Inferior parietal cortex (tissue), 1 donor: ENCODE measurements at regions not wholly inside any gene's neighbourhood (a gene's known extent, or its start where the extent isn't known, plus 50 kb on each side); places are given as distances from the start of the nearest gene placed in this dataset.

Experiments
- DNase-seq: peaks from one replicate; pipeline ENCODE4 v3.0.0-alpha.2; 2016; ENCODE audit errors: extremely low spot score

- DNase-seq: no peak
Observed at GRCh38 chr3:31373681-31374080, 159.0 kb upstream of the STT3B start.

GRCh38 chr3:31377045-31377642, 155.6 kb upstream of the STT3B start:
- DNase-seq: no peak

- no peak for DNase-seq
Observed at GRCh38 chr3:31378231-31378630, 154.5 kb upstream of the STT3B start.

- DNase-seq: no peak
Observed at GRCh38 chr3:31379598-31379997, 153.1 kb upstream of the STT3B start.

- DNase-seq: no peak
Observed at GRCh38 chr3:31382856-31383255, 149.9 kb upstream of the STT3B start.

- DNase-seq: no peak
Observed at GRCh38 chr3:31384117-31384516, 148.6 kb upstream of the STT3B start.

GRCh38 chr3:31389939-31390338, 142.8 kb upstream of the STT3B start:
- DNase-seq: no peak

- no peak for DNase-seq
Observed at GRCh38 chr3:31390466-31390865, 142.3 kb upstream of the STT3B start.

- no peak for DNase-seq
Observed at GRCh38 chr3:31391150-31391549, 141.6 kb upstream of the STT3B start.

- no peak for DNase-seq
Observed at GRCh38 chr3:31392568-31392967, 140.2 kb upstream of the STT3B start.

- DNase-seq: no peak
Observed at GRCh38 chr3:31399271-31399670, 133.5 kb upstream of the STT3B start.

GRCh38 chr3:31402117-31402516, 130.6 kb upstream of the STT3B start:
- no peak for DNase-seq

GRCh38 chr3:31403197-31403596, 129.5 kb upstream of the STT3B start:
- DNase-seq: no peak

- no peak for DNase-seq
Observed at GRCh38 chr3:31404871-31405270, 127.9 kb upstream of the STT3B start.

GRCh38 chr3:31405515-31405914, 127.2 kb upstream of the STT3B start:
- DNase-seq: no peak

GRCh38 chr3:31406896-31407295, 125.8 kb upstream of the STT3B start:
- DNase-seq: no peak

- DNase-seq: no peak
Observed at GRCh38 chr3:31407665-31408064, 125.1 kb upstream of the STT3B start.

GRCh38 chr3:31408720-31409119, 124.0 kb upstream of the STT3B start:
- no peak for DNase-seq

GRCh38 chr3:31409389-31409788, 123.3 kb upstream of the STT3B start:
- DNase-seq: no peak

- DNase-seq: no peak
Observed at GRCh38 chr3:31409866-31410265, 122.9 kb upstream of the STT3B start.

GRCh38 chr3:31410411-31410810, 122.3 kb upstream of the STT3B start:
- no peak for DNase-seq

- no peak for DNase-seq
Observed at GRCh38 chr3:31412832-31413231, 119.9 kb upstream of the STT3B start.

GRCh38 chr3:31413515-31413914, 119.2 kb upstream of the STT3B start:
- DNase-seq: no peak

- no peak for DNase-seq
Observed at GRCh38 chr3:31416980-31417379, 115.7 kb upstream of the STT3B start.
